ENCODE measurements at regions not wholly inside any gene's neighbourhood (a gene's known extent, or its start where the extent isn't known, plus 50 kb on each side); places are given as distances from the start of the nearest gene placed in this dataset.

- no peaks in the 10 kb centered on the region for H3K27me3 Mint-ChIP-seq (ENCODE audit: insufficient read depth, unreplicated experiment)
- no peaks in the 10 kb centered on the region for H3K4me1 Mint-ChIP-seq (ENCODE audit: insufficient read depth, unreplicated experiment)
- no peak overlapping the region for H3K4me3 Mint-ChIP-seq (ENCODE audit: unreplicated experiment)
- H3K36me3 Mint-ChIP-seq (ENCODE audit: insufficient read depth, unreplicated experiment) = no peaks in the 10 kb centered on the region
- no TSS peak for BruUV-seq (replicated peaks)
- no peak for DNase-seq (ENCODE audit: unreplicated experiment)
- CTCF ChIA-PET = no interaction called here
- no peak overlapping the region for H3K27ac Mint-ChIP-seq (ENCODE audit: low read depth, unreplicated experiment)
- intact Hi-C loops (cut with micrococcal nuclease) = no loop called here
- POLR2A ChIA-PET = interaction anchor here (0.6 kb wide), 1 partner anchor 84 kb away, joined by 5 read pairs; no protein-coding TSS in a partner anchor
- no peak for TF ChIP-seq CTCF (IDR thresholded peaks at IDR 0.05; ENCODE audit: unreplicated experiment)
- no peaks in the 10 kb centered on the region for H3K9me3 Mint-ChIP-seq (ENCODE audit: unreplicated experiment)
Observed at GRCh38 chr9:89246840-89247239, 64.2 kb upstream of the CKS2 start.

GRCh38 chr9:89247431-89248353 is 63.3 kb upstream of the CKS2 start:
- no peak for TF ChIP-seq CTCF (IDR thresholded peaks at IDR 0.05; ENCODE audit: unreplicated experiment)
- Mint-ChIP-seq H3K4me1 (ENCODE audit: insufficient read depth, unreplicated experiment) (no peaks in the 10 kb centered on the region), H3K36me3 (ENCODE audit: insufficient read depth, unreplicated experiment) (no peaks in the 10 kb centered on the region), H3K27me3 (ENCODE audit: insufficient read depth, unreplicated experiment) (no peaks in the 10 kb centered on the region), H3K9me3 (ENCODE audit: unreplicated experiment) (no peaks in the 10 kb centered on the region), H3K27ac (ENCODE audit: low read depth, unreplicated experiment) (no peak overlapping the region), H3K4me3 (ENCODE audit: unreplicated experiment) (no peak overlapping the region)
- intact Hi-C loops (cut with micrococcal nuclease) = no loop called here
- peak; percentile 58 for DNase-seq (ENCODE audit: unreplicated experiment)
- POLR2A ChIA-PET = interaction anchor here (0.6 kb wide), 1 partner anchor 83 kb away, joined by 5 read pairs; no protein-coding TSS in a partner anchor
- CTCF ChIA-PET = no interaction called here
- no TSS peak for BruUV-seq (replicated peaks)

- no peak for TF ChIP-seq CTCF (IDR thresholded peaks at IDR 0.05; ENCODE audit: unreplicated experiment)
- no TSS peak for BruUV-seq (replicated peaks)
- ChIA-PET CTCF (interaction anchor here (0.9 kb wide), 1 partner anchor 39 kb away, joined by 4 read pairs; no protein-coding TSS in a partner anchor), POLR2A (no interaction called here)
- Mint-ChIP-seq H3K36me3 (ENCODE audit: insufficient read depth, unreplicated experiment) (no peaks in the 10 kb centered on the region), H3K27ac (ENCODE audit: low read depth, unreplicated experiment) (no peak overlapping the region), H3K9me3 (ENCODE audit: unreplicated experiment) (no peaks in the 10 kb centered on the region), H3K4me1 (ENCODE audit: insufficient read depth, unreplicated experiment) (no peaks in the 10 kb centered on the region), H3K27me3 (ENCODE audit: insufficient read depth, unreplicated experiment) (no peaks in the 10 kb centered on the region), H3K4me3 (ENCODE audit: unreplicated experiment) (no peak overlapping the region)
- no peak for DNase-seq (ENCODE audit: unreplicated experiment)
- intact Hi-C loops (cut with micrococcal nuclease) = no loop called here
Observed at GRCh38 chr9:89249001-89249400, 62.0 kb upstream of the CKS2 start.

- POLR2A ChIA-PET = no interaction called here
- H3K36me3 Mint-ChIP-seq (ENCODE audit: insufficient read depth, unreplicated experiment) = no peaks in the 10 kb centered on the region
- BruUV-seq (replicated peaks) = no TSS peak
- no peak overlapping the region for H3K4me3 Mint-ChIP-seq (ENCODE audit: unreplicated experiment)
- no peak for DNase-seq (ENCODE audit: unreplicated experiment)
- no peaks in the 10 kb centered on the region for H3K4me1 Mint-ChIP-seq (ENCODE audit: insufficient read depth, unreplicated experiment)
- CTCF ChIA-PET = interaction anchor here (0.6 to 0.7 kb wide), 2 partner anchors 36 to 662 kb away, joined by 3 read pairs; no protein-coding TSS in a partner anchor
- no peak overlapping the region for H3K27ac Mint-ChIP-seq (ENCODE audit: low read depth, unreplicated experiment)
- intact Hi-C loops (cut with micrococcal nuclease) = no loop called here
- H3K27me3 Mint-ChIP-seq (ENCODE audit: insufficient read depth, unreplicated experiment) = no peaks in the 10 kb centered on the region
- TF ChIP-seq CTCF (IDR thresholded peaks at IDR 0.05; ENCODE audit: unreplicated experiment) = no peak
- no peaks in the 10 kb centered on the region for H3K9me3 Mint-ChIP-seq (ENCODE audit: unreplicated experiment)
Observed at GRCh38 chr9:89252651-89253267, 58.2 kb upstream of the CKS2 start.
